Hepatocyte (in vitro differentiated cells): ENCODE measurements at regions not wholly inside any gene's neighbourhood (a gene's known extent, or its start where the extent isn't known, plus 50 kb on each side); places are given as distances from the start of the nearest gene placed in this dataset.
"Not testable (repeated sequence)": the region's sequence is repeated elsewhere in the genome, so short reads cannot be mapped to it uniquely, and the experiment has no call there.

Source experiments
- DNase-seq: peaks from one replicate; pipeline ENCODE4 v3.0.0-alpha.2; 2016; ENCODE audit warnings: low spot score
- H2AFZ ChIP-seq: fragments of 200-600 bp; sonication (generic); 2 replicates; pipeline ENCODE4 v1.6.0; 2016; ENCODE audit warnings: antibody characterized with exemption, mild to moderate bottlenecking
- H3K27ac ChIP-seq: fragments of 200-600 bp; sonication (generic); 2 replicates; pipeline ENCODE4 v1.5.1; 2016; ENCODE audit warnings: mild to moderate bottlenecking
- H3K27me3 ChIP-seq: fragments of 200-600 bp; sonication (generic); 2 replicates; pipeline ENCODE4 v1.6.1; 2016
- H3K36me3 ChIP-seq: fragments of 200-600 bp; sonication (generic); replicated peaks from 2 replicates; pipeline ENCODE4 v1.5.1; 2016; ENCODE audit warnings: low read depth; ENCODE audit not compliant: insufficient read depth
- H3K4me1 ChIP-seq: fragments of 200-600 bp; sonication (generic); 2 replicates; pipeline ENCODE4 v1.5.1; 2016; ENCODE audit warnings: mild to moderate bottlenecking, moderate library complexity; ENCODE audit not compliant: insufficient read depth
- H3K4me2 ChIP-seq: fragments of 200-600 bp; sonication (generic); 2 replicates; pipeline ENCODE4 v1.6.0; 2016
- H3K4me3 ChIP-seq: fragments of 200-600 bp; sonication (generic); 2 replicates; pipeline ENCODE4 v1.5.1; 2016; ENCODE audit warnings: mild to moderate bottlenecking
- H3K79me2 ChIP-seq: fragments of 200-600 bp; sonication (generic); 2 replicates; pipeline ENCODE4 v1.6.0; 2017; ENCODE audit warnings: mild to moderate bottlenecking
- H3K9me2 ChIP-seq: fragments of 200-600 bp; sonication (generic); replicated peaks from 2 replicates; pipeline ENCODE4 v1.6.0; 2017; ENCODE audit warnings: mild to moderate bottlenecking; ENCODE audit not compliant: insufficient read depth
- H3K9me3 ChIP-seq: fragments of 200-600 bp; sonication (generic); 2 replicates; pipeline ENCODE4 v1.5.1; 2016; ENCODE audit warnings: low read depth, mild to moderate bottlenecking
- H4K20me1 ChIP-seq: fragments of 200-600 bp; sonication (generic); 2 replicates; pipeline ENCODE4 v1.6.0; 2016; ENCODE audit warnings: mild to moderate bottlenecking; ENCODE audit not compliant: insufficient read depth, poor library complexity, severe bottlenecking
- CTCF ChIP-seq: fragments of 200-600 bp; sonication (generic); IDR thresholded peaks from 2 replicates; pipeline ENCODE4 v1.5.1; 2016; ENCODE audit warnings: antibody characterized with exemption, mild to moderate bottlenecking; ENCODE audit not compliant: poor library complexity
- EZH2 ChIP-seq: fragments of 200-600 bp; sonication (generic); IDR thresholded peaks from 2 replicates; pipeline ENCODE4 v1.6.1; 2016; ENCODE audit warnings: antibody characterized with exemption, mild to moderate bottlenecking, borderline replicate concordance
- EZH2phosphoT487 ChIP-seq: fragments of 200-600 bp; sonication (generic); IDR thresholded peaks from one replicate; pipeline ENCODE4 v1.6.1; 2018; ENCODE audit warnings: antibody characterized with exemption, mild to moderate bottlenecking, low read depth, moderate library complexity; ENCODE audit not compliant: unreplicated experiment, severe bottlenecking
- WGBS: methylation state at CpG from one replicate; pipeline ENCODE4 v1.1.6; 2016; ENCODE audit warnings: low lambda C conversion rate; ENCODE audit errors: missing lambda C conversion rate; 5-methylcytosine and 5-hydroxymethylcytosine counted together

DNA sequence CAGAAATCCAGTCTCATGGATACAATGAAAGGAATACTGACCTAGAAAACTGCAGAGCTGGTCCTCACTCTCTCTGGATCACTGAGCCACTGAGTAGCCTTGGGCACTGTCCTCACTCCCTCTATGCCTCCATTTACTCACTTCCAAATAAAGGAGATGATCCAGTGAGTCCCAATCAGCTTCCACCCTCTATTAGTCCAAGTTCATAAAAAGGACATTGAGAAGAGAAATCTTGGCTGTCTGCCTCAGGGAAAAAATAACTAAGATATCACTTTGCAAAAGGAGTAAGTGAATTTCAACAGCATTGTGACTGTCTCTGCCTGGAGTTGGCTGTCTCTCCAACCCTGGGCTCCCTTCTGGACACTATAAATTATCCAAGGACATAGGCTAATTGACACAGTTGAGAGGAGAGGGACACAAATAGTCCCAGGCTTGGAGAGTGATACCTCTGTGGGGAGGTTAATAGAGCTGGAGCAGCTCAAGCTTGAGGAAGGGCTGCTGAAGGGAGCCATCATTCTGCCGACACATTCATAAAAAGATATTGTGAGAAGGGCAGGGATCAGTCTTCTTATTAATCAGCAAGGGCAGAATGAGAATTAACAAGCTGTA, 572.3 kb downstream of the RAB28 start:
- DNase-seq: no peak
- no peaks in the 10 kb centered on the region for H3K36me3 ChIP-seq
- H3K27ac ChIP-seq: no peak overlapping the region
- H3K9me2 ChIP-seq: no peaks in the 10 kb centered on the region
- H2AFZ ChIP-seq: no peak overlapping the region
- no peak overlapping the region for H3K4me3 ChIP-seq
- H3K9me3 ChIP-seq: no peaks in the 10 kb centered on the region
- H4K20me1 ChIP-seq: no peaks in the 10 kb centered on the region
- no peak for TF ChIP-seq EZH2phosphoT487
- no peak for TF ChIP-seq EZH2
- TF ChIP-seq CTCF: no peak
- no peaks in the 10 kb centered on the region for H3K4me1 ChIP-seq
- H3K4me2 ChIP-seq: no peak overlapping the region
- 90% methylated on average over 1 of the region's 1 CpG for WGBS
- no peaks in the 10 kb centered on the region for H3K79me2 ChIP-seq
- no peaks in the 10 kb centered on the region for H3K27me3 ChIP-seq

DNA sequence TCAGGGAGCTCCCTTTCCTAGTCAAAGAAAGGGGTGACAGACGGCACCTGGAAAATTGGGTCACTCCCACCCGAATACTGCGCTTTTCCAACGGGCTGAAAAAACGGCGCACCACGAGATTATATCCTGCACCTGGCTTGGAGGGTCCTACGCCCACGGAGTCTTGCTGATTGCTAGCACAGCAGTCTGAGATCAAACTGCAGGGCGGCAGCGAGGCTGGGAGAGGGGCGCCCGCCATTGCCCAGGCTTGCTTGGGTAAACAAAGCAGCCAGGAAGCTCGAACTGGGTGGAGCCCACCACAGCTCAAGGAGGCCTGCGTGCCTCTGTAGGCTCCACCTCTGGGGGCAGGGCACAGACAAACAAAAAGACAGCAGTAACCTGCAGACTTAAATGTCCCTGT, 580.5 kb downstream of the RAB28 start:
- not testable (repeated sequence) for H3K4me2 ChIP-seq, H3K4me1 ChIP-seq, DNase-seq, H3K9me2 ChIP-seq, H3K27me3 ChIP-seq, H3K9me3 ChIP-seq, H3K4me3 ChIP-seq, H3K36me3 ChIP-seq, H4K20me1 ChIP-seq, H2AFZ ChIP-seq, H3K27ac ChIP-seq, H3K79me2 ChIP-seq
- WGBS: 87% methylated on average over 15 of the region's 15 CpGs

GRCh38 chr4:12902735-12903134, 581.4 kb downstream of the RAB28 start:
- no peaks in the 10 kb centered on the region for H3K9me2 ChIP-seq
- H2AFZ ChIP-seq: no peak overlapping the region
- no peaks in the 10 kb centered on the region for H3K9me3 ChIP-seq
- H3K27ac ChIP-seq: no peak overlapping the region
- no peak for DNase-seq
- 77% methylated on average over 2 of the region's 2 CpGs for WGBS
- no peak for TF ChIP-seq EZH2phosphoT487
- no peak overlapping the region for H3K4me3 ChIP-seq
- no peaks in the 10 kb centered on the region for H3K79me2 ChIP-seq
- no peaks in the 10 kb centered on the region for H4K20me1 ChIP-seq
- no peaks in the 10 kb centered on the region for H3K4me1 ChIP-seq
- no peaks in the 10 kb centered on the region for H3K27me3 ChIP-seq
- no peaks in the 10 kb centered on the region for H3K36me3 ChIP-seq
- no peak overlapping the region for H3K4me2 ChIP-seq

- TF ChIP-seq CTCF (no peak), EZH2 (no peak), EZH2phosphoT487 (no peak)
- no peak overlapping the region for H3K27ac ChIP-seq
- no peak overlapping the region for H3K4me3 ChIP-seq
- 86% methylated on average over 4 of the region's 4 CpGs for WGBS
- no peaks in the 10 kb centered on the region for H3K36me3 ChIP-seq
- no peaks in the 10 kb centered on the region for H3K4me1 ChIP-seq
- no peaks in the 10 kb centered on the region for H3K27me3 ChIP-seq
- no peak overlapping the region for H2AFZ ChIP-seq
- H3K9me3 ChIP-seq: no peaks in the 10 kb centered on the region
- DNase-seq: no peak
- no peak overlapping the region for H3K4me2 ChIP-seq
- H3K9me2 ChIP-seq: no peaks in the 10 kb centered on the region
- no peaks in the 10 kb centered on the region for H3K79me2 ChIP-seq
- no peaks in the 10 kb centered on the region for H4K20me1 ChIP-seq
Measured at GRCh38 chr4:12897954-12898353, 586.2 kb downstream of the RAB28 start.
